ENCODE measurements at regions not wholly inside any gene's neighbourhood (a gene's known extent, or its start where the extent isn't known, plus 50 kb on each side); places are given as distances from the start of the nearest gene placed in this dataset.

DNA sequence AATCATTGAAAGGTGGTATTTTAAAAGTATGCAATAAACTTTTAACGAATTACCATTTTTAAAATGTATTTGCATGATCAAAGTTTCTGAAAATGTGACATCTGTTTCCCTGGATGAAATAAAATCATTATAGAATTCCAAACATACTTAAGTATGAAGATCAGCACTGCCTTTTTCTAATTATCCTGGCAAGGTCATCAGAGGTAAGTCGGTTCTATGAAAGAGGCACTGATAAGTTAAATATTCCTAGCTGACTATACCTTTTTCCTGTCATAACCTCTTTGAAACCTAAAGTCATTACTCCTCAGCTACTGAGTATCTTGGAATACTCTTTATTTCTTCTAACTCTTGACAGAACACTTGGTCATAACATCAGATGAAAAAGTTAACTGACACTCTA lies 406.1 kb upstream of the ALCAM start:
- TF ChIP-seq, protein P1, sequence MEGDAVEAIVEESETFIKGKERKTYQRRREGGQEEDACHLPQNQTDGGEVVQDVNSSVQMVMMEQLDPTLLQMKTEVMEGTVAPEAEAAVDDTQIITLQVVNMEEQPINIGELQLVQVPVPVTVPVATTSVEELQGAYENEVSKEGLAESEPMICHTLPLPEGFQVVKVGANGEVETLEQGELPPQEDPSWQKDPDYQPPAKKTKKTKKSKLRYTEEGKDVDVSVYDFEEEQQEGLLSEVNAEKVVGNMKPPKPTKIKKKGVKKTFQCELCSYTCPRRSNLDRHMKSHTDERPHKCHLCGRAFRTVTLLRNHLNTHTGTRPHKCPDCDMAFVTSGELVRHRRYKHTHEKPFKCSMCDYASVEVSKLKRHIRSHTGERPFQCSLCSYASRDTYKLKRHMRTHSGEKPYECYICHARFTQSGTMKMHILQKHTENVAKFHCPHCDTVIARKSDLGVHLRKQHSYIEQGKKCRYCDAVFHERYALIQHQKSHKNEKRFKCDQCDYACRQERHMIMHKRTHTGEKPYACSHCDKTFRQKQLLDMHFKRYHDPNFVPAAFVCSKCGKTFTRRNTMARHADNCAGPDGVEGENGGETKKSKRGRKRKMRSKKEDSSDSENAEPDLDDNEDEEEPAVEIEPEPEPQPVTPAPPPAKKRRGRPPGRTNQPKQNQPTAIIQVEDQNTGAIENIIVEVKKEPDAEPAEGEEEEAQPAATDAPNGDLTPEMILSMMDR (IDR thresholded peaks at IDR 0.05) = no peak
- TF ChIP-seq POLR2A (IDR thresholded peaks at IDR 0.05) = no peak
